ENCODE measurements at regions not wholly inside any gene's neighbourhood (a gene's known extent, or its start where the extent isn't known, plus 50 kb on each side); places are given as distances from the start of the nearest gene placed in this dataset.

GRCh38 chr6:56005426-56005825 lies 130.0 kb upstream of the BMP5 start:
- peak; percentile 44 for DNase-seq

GRCh38 chr6:56004426-56004825 lies 129.0 kb upstream of the BMP5 start:
- DNase-seq = peak; percentile 44

GRCh38 chr6:56003616-56004015 lies 128.2 kb upstream of the BMP5 start:
- DNase-seq = no peak

GRCh38 chr6:56002336-56002735 lies 126.9 kb upstream of the BMP5 start:
- peak; percentile 22 for DNase-seq

GRCh38 chr6:55998576-55998975 lies 123.2 kb upstream of the BMP5 start:
- DNase-seq = no peak

- DNase-seq = no peak
These were observed 122.0 kb upstream of the BMP5 start for GRCh38 chr6:55997223-55997874.

- DNase-seq = no peak
These were observed 119.1 kb upstream of the BMP5 start for GRCh38 chr6:55994531-55994930.

- DNase-seq = no peak
These were observed 118.0 kb upstream of the BMP5 start for GRCh38 chr6:55993418-55993817.

- no peak for DNase-seq
These were observed 117.2 kb upstream of the BMP5 start for GRCh38 chr6:55992546-55992945.

GRCh38 chr6:55985309-55985708 lies 109.9 kb upstream of the BMP5 start:
- no peak for DNase-seq

- DNase-seq = no peak
These were observed 108.5 kb upstream of the BMP5 start for GRCh38 chr6:55983861-55984260.

GRCh38 chr6:55981660-55982059 lies 106.3 kb upstream of the BMP5 start:
- DNase-seq = no peak

- peak; percentile 54 for DNase-seq
These were observed 105.3 kb upstream of the BMP5 start for GRCh38 chr6:55980627-55981211.

- DNase-seq = no peak
These were observed 104.1 kb upstream of the BMP5 start for GRCh38 chr6:55979526-55979925.

GRCh38 chr6:55977959-55978665 lies 102.7 kb upstream of the BMP5 start:
- no peak for DNase-seq

GRCh38 chr6:55974688-55975087 lies 99.3 kb upstream of the BMP5 start:
- DNase-seq = peak; percentile 30

GRCh38 chr6:55972091-55972490 lies 96.7 kb upstream of the BMP5 start:
- DNase-seq = no peak

GRCh38 chr6:55969526-55969925 lies 94.1 kb upstream of the BMP5 start:
- no peak for DNase-seq

GRCh38 chr6:55968926-55969325 lies 93.5 kb upstream of the BMP5 start:
- no peak for DNase-seq

- no peak for DNase-seq
These were observed 88.7 kb upstream of the BMP5 start for GRCh38 chr6:55964136-55964535.

- DNase-seq = no peak
These were observed 87.9 kb upstream of the BMP5 start for GRCh38 chr6:55963301-55963700.

GRCh38 chr6:55960344-55960743 lies 85.0 kb upstream of the BMP5 start:
- no peak for DNase-seq

GRCh38 chr6:55958790-55959189 lies 83.4 kb upstream of the BMP5 start:
- no peak for DNase-seq

GRCh38 chr6:55957961-55958422 lies 82.6 kb upstream of the BMP5 start:
- peak; percentile 58 for DNase-seq

All from fibroblast of skin of back (primary cell).